GM10266 (cell line): ENCODE measurements at regions not wholly inside any gene's neighbourhood (a gene's known extent, or its start where the extent isn't known, plus 50 kb on each side); places are given as distances from the start of the nearest gene placed in this dataset.

Source experiments
- DNase-seq: peaks from one replicate; pipeline ENCODE4 v3.0.0; 2012; ENCODE audit errors: extremely low spot score
- TF ChIP-seq, protein P1 (sequence below): IDR thresholded peaks from 2 replicates; pipeline ENCODE4 v1.5.1; 2012; ENCODE audit warnings: mild to moderate bottlenecking, low read depth; ENCODE audit not compliant: control insufficient read depth, insufficient read depth; ENCODE audit errors: missing control alignments

GRCh38 chr12:77131977-77132490, 66.7 kb upstream of the E2F7 start:
- no peak for DNase-seq
- TF ChIP-seq, protein P1, sequence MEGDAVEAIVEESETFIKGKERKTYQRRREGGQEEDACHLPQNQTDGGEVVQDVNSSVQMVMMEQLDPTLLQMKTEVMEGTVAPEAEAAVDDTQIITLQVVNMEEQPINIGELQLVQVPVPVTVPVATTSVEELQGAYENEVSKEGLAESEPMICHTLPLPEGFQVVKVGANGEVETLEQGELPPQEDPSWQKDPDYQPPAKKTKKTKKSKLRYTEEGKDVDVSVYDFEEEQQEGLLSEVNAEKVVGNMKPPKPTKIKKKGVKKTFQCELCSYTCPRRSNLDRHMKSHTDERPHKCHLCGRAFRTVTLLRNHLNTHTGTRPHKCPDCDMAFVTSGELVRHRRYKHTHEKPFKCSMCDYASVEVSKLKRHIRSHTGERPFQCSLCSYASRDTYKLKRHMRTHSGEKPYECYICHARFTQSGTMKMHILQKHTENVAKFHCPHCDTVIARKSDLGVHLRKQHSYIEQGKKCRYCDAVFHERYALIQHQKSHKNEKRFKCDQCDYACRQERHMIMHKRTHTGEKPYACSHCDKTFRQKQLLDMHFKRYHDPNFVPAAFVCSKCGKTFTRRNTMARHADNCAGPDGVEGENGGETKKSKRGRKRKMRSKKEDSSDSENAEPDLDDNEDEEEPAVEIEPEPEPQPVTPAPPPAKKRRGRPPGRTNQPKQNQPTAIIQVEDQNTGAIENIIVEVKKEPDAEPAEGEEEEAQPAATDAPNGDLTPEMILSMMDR: no peak

GRCh38 chr12:77130193-77130592, 64.8 kb upstream of the E2F7 start:
- TF ChIP-seq, protein P1: no peak
- DNase-seq: no peak

- TF ChIP-seq, protein P1: no peak
- DNase-seq: no peak
Observed at GRCh38 chr12:77124767-77125166, 59.4 kb upstream of the E2F7 start.

DNA sequence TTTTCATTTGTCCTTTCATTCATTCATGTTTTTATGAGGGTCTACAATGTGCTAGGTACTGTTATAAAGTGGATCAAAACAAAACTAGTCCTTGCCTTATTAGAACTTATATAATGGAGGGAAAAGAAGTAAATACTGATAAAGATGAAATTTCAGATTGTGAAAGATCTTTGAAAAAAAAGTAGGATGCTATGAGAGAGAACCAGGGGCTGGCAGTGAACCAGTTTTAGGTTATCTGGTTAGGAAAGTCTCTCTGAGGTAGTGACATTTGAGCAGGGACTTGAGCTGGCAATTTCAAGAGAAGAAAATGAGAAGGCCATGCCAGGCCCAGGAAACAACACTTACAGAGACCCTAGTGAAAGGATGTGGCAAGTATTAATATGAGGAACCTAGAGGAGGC, 57.3 kb upstream of the E2F7 start:
- TF ChIP-seq, protein P1: no peak
- DNase-seq: no peak

DNA sequence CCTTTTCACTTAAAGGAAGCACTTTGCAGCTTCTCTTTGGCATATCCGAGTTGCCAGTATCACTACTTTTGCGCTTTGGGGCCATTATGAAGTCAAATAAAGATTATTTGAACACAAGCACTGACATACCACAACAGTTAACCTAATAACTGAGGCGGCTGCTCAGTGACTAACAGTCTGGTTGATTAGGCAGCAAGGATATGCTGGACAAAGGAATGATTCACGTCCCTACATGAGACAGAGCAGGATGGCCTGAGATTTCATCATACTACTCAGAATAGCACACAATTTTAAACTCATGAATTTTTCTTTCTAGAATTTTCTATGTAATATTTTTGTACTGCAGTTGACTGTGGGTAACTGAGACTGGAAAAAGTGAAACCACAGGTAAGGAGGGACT, 56.9 kb upstream of the E2F7 start:
- DNase-seq: no peak
- TF ChIP-seq, protein P1: no peak

GRCh38 chr12:77120156-77121085, 55.1 kb upstream of the E2F7 start:
- TF ChIP-seq, protein P1: no peak
- no peak for DNase-seq

DNA sequence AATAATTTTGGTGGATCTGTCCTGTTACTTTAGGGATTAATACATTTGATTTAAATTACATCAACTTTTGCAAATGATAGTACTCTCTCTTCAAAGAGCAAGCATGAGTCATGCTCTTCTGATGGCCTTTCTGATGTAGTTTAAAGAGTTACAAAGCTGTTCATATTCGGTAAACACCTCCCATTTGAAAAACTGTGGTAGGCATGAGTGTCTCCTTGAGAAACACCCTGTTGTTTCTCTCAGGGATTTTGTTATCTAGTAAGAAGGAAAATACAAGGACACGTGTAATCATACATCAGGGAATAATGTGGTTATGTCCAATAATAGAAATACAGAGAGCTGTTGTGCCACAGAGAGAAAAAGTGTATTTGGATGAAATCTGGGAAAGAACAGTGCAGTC, 53.3 kb upstream of the E2F7 start:
- DNase-seq: no peak
- TF ChIP-seq, protein P1: no peak
